ENCODE measurements at regions not wholly inside any gene's neighbourhood (a gene's known extent, or its start where the extent isn't known, plus 50 kb on each side); places are given as distances from the start of the nearest gene placed in this dataset.
"Not testable (repeated sequence)": the region's sequence is repeated elsewhere in the genome, so short reads cannot be mapped to it uniquely, and the experiment has no call there.

- no peak for DNase-seq
These were observed 449.2 kb downstream of the GJA1 start for GRCh38 chr6:121884620-121885019.

GRCh38 chr6:121885399-121886152, 450.1 kb downstream of the GJA1 start:
- DNase-seq: no peak

GRCh38 chr6:121886223-121886830, 450.9 kb downstream of the GJA1 start:
- DNase-seq: no peak

GRCh38 chr6:121887724-121888123, 452.3 kb downstream of the GJA1 start:
- DNase-seq: no peak

GRCh38 chr6:121890307-121890910, 455.0 kb downstream of the GJA1 start:
- no peak for DNase-seq

GRCh38 chr6:121895731-121896130, 460.3 kb downstream of the GJA1 start:
- DNase-seq: not testable (repeated sequence)

GRCh38 chr6:121896363-121896762, 460.9 kb downstream of the GJA1 start:
- no peak for DNase-seq

GRCh38 chr6:121896771-121897170, 461.3 kb downstream of the GJA1 start:
- no peak for DNase-seq

- no peak for DNase-seq
These were observed 461.9 kb downstream of the GJA1 start for GRCh38 chr6:121897337-121897760.

- no peak for DNase-seq
These were observed 466.0 kb downstream of the GJA1 start for GRCh38 chr6:121901432-121901831.

GRCh38 chr6:121904559-121904958, 469.1 kb downstream of the GJA1 start:
- no peak for DNase-seq

GRCh38 chr6:121912905-121913304, 477.5 kb downstream of the GJA1 start:
- DNase-seq: no peak

- no peak for DNase-seq
These were observed 481.9 kb downstream of the GJA1 start for GRCh38 chr6:121917263-121917829.

- DNase-seq: no peak
These were observed 481.5 kb upstream of the HSF2 start for GRCh38 chr6:121917834-121918559.

- no peak for DNase-seq
These were observed 478.8 kb upstream of the HSF2 start for GRCh38 chr6:121920616-121921015.

- no peak for DNase-seq
These were observed 474.4 kb upstream of the HSF2 start for GRCh38 chr6:121925024-121925423.

GRCh38 chr6:121925534-121926255, 473.8 kb upstream of the HSF2 start:
- no peak for DNase-seq

GRCh38 chr6:121929301-121929700, 470.2 kb upstream of the HSF2 start:
- no peak for DNase-seq

- DNase-seq: no peak
These were observed 467.1 kb upstream of the HSF2 start for GRCh38 chr6:121932076-121932991.

GRCh38 chr6:121934451-121934850, 465.0 kb upstream of the HSF2 start:
- no peak for DNase-seq

GRCh38 chr6:121940728-121941127, 458.7 kb upstream of the HSF2 start:
- no peak for DNase-seq
